ENCODE measurements at regions not wholly inside any gene's neighbourhood (a gene's known extent, or its start where the extent isn't known, plus 50 kb on each side); places are given as distances from the start of the nearest gene placed in this dataset.
A peak's percentile ranks its signal among the peaks of the same experiment; 100 is the strongest.

DNA sequence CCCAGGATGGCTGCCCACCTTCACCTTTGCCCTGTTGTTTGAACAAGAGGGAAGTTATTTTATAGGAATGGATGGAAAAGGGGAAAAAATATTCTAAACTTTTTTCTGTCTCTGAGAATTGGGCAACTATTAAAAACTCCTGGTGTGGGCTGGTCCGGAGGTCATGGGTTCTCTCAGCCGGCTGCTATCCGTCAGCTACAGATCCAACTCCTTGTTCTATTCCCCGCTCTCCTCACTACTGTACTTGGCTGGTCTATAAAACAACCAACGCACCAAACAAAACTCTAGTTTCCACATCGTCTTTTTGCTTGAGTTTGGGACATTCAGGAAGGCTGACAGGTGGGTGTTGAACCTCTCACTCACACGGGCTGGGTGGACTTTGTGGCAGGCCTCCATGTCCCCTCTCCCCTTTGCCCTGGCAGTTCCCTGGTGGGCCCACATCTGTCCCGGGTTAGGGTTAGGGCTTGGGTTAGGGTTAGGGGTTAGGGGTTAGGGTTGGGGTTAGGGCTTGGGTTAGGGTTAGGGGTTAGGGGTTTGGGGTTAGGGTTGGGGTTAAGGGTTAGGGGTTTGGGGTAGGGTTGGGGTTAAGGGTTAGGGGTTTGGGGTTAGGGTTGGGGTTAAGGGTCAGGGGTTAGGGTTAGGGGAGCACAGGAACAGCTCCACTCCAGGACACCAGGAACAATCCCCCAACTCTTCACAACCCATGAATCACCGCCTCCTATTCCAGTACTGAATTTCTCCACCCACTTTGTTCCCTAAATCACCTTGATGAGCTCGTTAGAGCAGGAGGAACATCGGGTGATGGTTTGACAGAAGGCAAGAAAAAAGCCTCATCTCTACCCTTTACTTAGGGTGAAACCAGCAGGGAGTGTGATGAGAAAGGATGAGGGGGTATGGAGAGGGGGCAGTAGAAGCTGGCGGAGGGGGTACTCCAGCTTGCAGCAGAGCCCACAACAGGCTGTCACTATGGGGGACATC, 302.1 kb upstream of the IRX4 start:
- peak in 20 of 42 donors; percentile 11 to 75 (median 47) for DNase-seq
- intact Hi-C loops (cut with DNase I), result no loop called here

DNA sequence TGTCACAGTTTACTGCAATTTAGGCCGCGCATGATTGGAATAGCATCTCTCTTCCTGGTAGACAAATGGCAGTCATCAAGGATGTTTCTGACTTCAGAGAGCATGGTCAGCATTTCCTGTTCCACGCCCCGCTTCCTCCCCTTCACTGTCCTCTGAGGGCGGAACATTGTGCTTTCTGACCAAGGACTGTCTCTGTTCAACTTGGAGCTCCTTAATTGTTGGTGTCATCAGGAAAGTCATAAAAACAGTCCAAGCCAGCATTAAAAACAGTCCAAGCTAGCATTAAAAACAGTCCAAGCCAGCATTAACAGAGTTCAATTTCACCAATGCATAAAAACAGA, 301.3 kb upstream of the IRX4 start:
- intact Hi-C loops (cut with DNase I), result no loop called here
- DNase-seq, result peak in 3 of 42 donors; percentile 0 to 6 (median 2)

DNA sequence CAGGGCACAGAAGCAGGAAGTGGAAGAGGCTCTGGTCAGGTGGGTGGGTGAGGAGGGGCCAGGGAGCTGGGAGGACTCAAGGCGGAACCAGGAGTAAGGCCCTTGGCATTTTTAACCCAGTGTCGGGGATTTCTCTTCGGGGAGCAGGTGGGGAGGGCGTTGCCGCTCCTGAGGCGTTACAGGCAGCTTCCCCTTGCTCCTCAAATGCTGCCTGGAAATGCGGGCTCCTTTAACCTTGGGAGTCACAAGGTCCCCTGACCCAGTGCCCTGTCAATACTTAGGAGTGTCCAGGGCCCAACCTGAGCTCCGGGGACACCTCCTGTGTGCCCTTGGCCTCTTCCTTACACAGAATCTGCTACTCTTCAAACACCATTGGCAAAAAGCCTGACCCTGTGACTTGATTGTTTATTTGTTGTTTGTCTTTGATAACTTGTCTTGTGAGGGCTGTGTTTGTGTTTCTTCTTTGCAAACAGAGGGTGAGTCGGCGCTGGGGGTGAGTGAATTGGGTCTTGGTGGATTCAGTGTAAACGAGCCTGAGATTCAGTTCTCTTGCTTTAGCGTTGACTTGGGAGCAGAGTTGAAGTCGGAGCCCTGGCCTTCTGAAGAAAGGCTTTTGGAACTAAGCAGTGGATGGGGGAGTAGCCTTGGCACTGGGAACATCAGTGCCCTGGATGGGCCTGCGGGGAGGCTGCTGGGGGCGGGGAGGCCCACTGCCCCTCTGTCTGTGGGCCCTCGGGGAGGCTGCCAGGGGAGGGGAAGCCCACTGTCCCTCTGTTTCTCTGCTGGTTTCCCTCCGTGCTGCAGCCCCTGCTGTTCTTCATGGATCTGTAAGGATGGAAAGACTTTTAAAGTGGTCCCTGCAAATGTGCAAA, 300.7 kb upstream of the IRX4 start:
- intact Hi-C loops (cut with DNase I), result no loop called here
- peak in 8 of 42 donors; percentile 1 to 34 (median 7) for DNase-seq

- peak in 4 of 42 donors; percentile 1 to 31 (median 11) for DNase-seq
- intact Hi-C loops (cut with DNase I), result no loop called here
Measured at GRCh38 chr5:2182020-2182419, 299.3 kb upstream of the IRX4 start.

DNA sequence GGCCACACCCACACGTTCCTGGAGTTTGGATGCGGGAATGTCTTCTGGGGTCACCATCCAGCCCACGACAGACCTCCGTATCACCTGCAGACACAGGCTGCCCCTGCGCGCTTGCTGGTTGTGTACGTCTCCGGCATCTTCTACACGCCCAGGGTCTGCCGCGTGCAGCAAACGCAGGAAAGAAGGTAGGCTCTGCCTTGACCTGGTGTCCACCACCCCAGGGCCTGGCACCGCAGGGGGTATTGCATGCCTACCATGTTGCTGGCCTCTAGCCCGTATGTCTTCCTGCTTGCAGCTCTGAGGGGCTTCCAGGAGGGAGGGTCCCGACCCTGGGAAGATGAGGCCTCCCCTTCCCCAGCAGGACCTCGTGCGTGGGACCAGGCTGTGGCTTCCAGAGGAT, 298.8 kb upstream of the IRX4 start:
- intact Hi-C loops (cut with DNase I), result no loop called here
- peak in 2 of 42 donors; percentile 19 to 39 for DNase-seq

GRCh38 chr5:2181149-2181548, 298.4 kb upstream of the IRX4 start:
- intact Hi-C loops (cut with DNase I), result no loop called here
- peak in 2 of 42 donors; percentile 13 to 33 for DNase-seq

DNA sequence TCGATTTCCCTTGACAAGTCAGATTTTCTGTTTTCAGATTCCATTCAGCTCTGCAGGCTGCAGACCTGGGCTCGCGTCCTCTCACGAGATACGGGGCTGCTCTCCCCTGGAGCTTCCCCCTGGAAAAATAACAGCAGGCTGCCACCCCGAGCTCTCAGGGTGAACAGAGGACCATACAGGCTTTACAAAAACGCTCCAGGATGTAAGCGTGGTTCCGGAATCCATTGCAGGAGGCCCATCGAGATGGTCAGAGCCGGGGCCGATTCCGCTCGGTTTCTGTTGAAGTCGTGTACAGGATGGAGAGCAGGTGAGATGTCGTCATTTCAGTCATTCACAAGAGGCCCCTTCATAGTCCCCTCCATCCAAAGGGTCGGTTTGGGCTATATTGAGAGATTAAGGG, 297.7 kb upstream of the IRX4 start:
- peak in 1 of 42 donors; percentile 36 for DNase-seq

DNA sequence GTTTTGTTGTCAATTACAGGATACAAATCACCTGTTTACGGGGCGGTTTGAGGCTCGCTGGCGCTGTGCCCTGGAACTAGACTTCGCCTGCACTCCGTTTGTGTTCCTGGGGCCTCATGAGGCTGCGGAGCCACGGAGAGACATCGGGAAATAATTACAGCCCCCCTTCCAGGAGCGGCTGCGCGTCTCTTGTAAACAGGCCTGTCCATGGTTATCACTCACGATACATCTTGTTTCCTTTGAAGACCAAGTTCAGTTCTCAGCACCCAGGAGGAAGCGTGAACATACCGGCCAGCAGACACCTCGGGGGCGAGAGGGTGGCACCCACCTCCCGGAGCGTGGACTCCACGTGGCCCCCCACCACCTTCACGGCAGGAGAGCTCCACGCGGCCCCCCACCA, 297.1 kb upstream of the IRX4 start:
- intact Hi-C loops (cut with DNase I), result no loop called here
- DNase-seq, result peak in 2 of 42 donors; percentile 21 to 34

More for the DNA sequence above, 297.7 kb upstream of the IRX4 start:
- intact Hi-C loops (cut with DNase I), result no loop called here

DNA sequence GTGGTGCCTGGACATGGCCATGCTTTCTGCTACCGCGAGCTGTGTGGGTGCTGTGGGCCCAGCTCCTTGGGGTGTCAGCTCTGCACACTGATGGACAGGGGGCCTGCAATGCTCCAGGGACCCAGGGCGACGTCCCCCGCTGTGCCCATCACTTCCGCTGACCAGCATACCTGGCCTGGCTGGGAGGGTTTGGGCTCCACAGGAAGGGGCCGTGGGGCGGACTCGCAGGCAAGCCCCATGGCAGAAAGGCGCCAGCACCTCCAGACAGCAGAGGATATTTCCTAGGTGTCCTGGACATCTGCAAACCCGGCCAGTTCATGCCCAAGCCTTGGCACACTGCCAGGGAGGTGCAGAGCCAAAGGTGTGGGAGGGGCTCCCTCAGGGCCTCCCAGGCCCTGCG, 295.8 kb upstream of the IRX4 start:
- peak in 2 of 42 donors; percentile 18 to 31 for DNase-seq
- intact Hi-C loops (cut with DNase I), result no loop called here

GRCh38 chr5:2178071-2178477, 295.3 kb upstream of the IRX4 start:
- intact Hi-C loops (cut with DNase I), result no loop called here
- DNase-seq, result peak in 5 of 42 donors; percentile 7 to 28 (median 11)

GRCh38 chr5:2177244-2177643, 294.5 kb upstream of the IRX4 start:
- intact Hi-C loops (cut with DNase I), result no loop called here
- peak in 2 of 42 donors; percentile 29 to 34 for DNase-seq

DNA sequence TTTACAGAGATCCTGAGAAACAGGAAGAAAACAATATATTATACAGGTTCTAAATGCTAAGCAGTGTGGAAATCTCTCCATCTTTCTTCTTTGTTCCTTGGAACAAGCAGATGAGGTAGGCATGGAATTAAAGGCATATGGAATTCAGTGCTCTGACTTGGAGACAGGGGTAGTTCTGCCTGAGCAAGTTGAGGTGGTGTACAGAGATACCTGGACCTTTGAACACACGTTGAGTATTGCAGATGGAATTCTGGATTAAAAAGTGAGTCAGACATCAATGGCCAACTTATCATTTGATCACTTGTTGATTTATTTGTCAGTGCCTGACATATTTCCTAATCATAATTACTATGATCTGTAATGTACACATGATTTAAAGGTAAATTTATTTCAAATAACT, 293.9 kb upstream of the IRX4 start:
- intact Hi-C loops (cut with DNase I), result no loop called here
- no peak for DNase-seq

GRCh38 chr5:2175842-2176404, 293.2 kb upstream of the IRX4 start:
- intact Hi-C loops (cut with DNase I), result no loop called here
- DNase-seq, result peak in 2 of 42 donors; percentile 17 to 32

DNA sequence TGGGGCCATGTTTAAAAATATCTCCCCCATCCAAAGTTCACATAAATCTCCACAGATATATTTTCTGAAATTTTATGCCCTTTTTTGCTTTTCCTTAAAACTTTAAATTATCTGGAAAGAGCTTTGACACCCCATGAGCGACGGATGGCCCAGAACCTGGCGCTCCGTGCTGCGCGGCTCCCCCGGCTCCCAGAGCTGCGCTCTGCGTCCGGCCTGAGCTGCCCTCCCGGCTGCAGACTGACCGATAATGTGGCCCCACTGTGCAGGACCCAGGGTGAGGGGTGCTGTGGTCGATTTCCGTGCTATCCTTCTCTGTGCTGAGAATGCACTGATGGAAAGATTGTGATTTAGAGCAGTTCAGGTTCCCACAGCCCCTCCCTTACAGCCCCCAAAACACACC, 292.3 kb upstream of the IRX4 start:
- intact Hi-C loops (cut with DNase I), result no loop called here
- peak in 1 of 42 donors; percentile 29 for DNase-seq

GRCh38 chr5:2174538-2174937, 291.8 kb upstream of the IRX4 start:
- intact Hi-C loops (cut with DNase I), result no loop called here

DNA sequence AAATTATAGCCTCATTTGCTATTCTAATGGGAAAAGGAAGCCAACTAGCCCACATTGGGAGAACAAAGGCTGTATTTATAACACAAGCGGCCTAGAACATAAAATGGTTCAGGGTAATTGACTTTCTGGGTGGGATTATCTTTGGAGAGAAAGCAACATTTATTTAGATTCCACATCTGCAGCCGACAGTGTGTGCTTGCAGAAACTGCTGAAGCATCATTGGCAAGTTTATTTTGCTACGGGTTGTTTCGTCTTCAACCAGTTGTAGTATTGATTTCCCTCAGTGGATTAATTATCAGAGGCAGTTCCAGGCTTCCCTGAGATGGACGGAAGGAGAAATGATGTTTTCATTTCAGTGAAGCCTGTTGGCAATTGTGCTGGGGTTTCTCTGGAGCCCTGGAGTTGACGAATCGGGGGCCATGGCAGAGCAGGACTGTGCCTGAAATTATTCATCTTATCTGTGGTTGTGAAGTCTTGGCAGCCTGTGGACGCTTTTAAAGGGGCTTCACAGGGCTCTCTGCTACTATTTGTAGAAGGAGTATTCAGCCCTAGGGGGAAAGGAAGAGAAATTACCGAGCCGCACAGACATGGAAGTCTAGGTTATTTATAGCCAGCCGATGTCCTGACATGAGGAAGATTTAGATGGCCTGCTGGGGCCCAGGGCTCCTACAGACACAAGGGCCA, 290.6 kb upstream of the IRX4 start:
- intact Hi-C loops (cut with DNase I), result no loop called here
- DNase-seq, result peak in 1 of 42 donors; percentile 1

More at GRCh38 chr5:2174538-2174937, 291.8 kb upstream of the IRX4 start:
- DNase-seq, result peak in 1 of 42 donors; percentile 15

DNA sequence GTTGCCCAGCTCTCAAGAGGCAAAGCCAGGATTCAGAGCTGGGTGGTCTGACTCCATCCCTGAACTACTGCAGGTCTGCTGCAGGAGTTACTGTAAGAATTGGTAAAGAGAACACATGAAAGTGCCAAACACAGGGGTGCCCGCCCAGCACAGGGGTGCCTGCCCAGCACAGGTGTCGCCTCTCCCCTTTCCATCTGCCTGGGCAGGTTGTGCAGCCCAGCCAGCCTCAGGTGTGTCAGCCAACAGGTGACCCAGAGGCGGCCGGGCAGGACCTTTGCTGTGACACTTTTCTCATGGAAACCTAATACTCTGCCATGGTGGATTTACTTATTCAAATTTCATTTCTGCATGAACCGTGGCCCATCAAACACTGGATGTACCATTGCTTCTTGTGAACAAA, 289.7 kb upstream of the IRX4 start:
- DNase-seq, result no peak
- intact Hi-C loops (cut with DNase I), result no loop called here

GRCh38 chr5:2170761-2171160, 288.0 kb upstream of the IRX4 start:
- DNase-seq, result peak in 5 of 42 donors; percentile 2 to 57 (median 33)
- intact Hi-C loops (cut with DNase I), result no loop called here

Measured in head of caudate nucleus (tissue), 42 donors.